A549 (cell line): ENCODE measurements at regions not wholly inside any gene's neighbourhood (a gene's known extent, or its start where the extent isn't known, plus 50 kb on each side); places are given as distances from the start of the nearest gene placed in this dataset.

Source experiments
- CHD2 ChIP-seq: fragments of 150-350 bp; IDR thresholded peaks from 2 replicates; pipeline ENCODE4 v1.6.1; 2014; ENCODE audit warnings: low read length; ENCODE audit not compliant: partially characterized antibody
- HMGXB4 ChIP-seq: fragments of 250-450 bp; sonication (Bioruptor Pico); IDR thresholded peaks from 2 replicates; pipeline ENCODE4 v1.5.0; 2021; ENCODE audit warnings: mild to moderate bottlenecking, moderate library complexity, borderline replicate concordance
- JUNB ChIP-seq: fragments of >200 bp; sonication (Bioruptor Twin); formaldehyde crosslinking; IDR thresholded peaks from 2 replicates; pipeline ENCODE4 v1.6.1; 2016
- TF ChIP-seq, protein P1 (sequence below): fragments of >200 bp; sonication (Bioruptor Twin); formaldehyde crosslinking; IDR thresholded peaks from 3 replicates; pipeline ENCODE4 v1.5.1; 2016

DNA sequence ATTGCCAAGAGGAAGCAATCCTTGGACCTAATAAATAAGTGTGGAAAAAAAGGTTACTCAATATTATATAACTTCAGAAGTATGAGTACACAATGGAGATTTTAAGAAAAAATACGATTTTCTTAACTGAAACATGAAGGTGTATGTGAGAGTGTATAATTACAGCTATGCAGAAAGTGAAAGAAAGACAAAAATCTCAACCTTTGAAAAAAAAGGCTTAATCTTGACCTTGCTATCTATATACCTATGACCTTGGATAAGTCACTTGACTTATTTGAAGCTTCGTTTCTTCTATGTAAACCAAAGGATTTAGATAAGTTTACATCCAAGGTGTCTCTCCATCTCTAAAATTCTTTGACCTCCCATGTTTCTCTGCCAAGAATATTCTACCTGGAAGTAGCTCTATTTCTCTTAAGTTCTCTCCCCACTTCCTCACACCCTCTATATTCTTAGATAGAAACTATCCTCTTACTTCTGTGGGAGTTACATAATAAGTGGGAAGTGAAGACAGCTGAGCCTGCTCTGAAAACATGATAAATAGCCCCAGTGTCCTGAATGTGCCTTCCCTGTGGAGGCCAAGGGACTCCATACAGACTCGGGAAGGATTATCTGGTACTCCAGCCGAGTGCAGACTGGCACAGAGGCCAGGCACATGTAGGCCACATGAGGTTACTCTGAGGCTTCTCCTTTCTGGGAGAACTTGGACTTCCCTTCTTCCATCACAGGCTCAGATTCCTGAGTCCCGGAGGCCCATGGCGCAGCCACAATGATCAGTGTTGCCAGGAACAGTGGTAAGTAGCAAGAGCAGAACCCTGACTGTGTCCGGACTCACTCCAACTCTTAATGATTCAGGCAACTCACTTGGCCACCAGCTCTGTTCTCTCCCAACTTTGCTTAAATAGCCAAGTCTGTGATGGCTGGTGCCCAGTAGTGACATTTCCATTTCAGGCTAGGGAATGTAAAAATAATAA lies 166.8 kb upstream of the COL8A1 start:
- TF ChIP-seq, protein P1, sequence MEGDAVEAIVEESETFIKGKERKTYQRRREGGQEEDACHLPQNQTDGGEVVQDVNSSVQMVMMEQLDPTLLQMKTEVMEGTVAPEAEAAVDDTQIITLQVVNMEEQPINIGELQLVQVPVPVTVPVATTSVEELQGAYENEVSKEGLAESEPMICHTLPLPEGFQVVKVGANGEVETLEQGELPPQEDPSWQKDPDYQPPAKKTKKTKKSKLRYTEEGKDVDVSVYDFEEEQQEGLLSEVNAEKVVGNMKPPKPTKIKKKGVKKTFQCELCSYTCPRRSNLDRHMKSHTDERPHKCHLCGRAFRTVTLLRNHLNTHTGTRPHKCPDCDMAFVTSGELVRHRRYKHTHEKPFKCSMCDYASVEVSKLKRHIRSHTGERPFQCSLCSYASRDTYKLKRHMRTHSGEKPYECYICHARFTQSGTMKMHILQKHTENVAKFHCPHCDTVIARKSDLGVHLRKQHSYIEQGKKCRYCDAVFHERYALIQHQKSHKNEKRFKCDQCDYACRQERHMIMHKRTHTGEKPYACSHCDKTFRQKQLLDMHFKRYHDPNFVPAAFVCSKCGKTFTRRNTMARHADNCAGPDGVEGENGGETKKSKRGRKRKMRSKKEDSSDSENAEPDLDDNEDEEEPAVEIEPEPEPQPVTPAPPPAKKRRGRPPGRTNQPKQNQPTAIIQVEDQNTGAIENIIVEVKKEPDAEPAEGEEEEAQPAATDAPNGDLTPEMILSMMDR = no peak
- TF ChIP-seq HMGXB4 (CRISPR knock-in tag) (no peak), CHD2 (no peak), JUNB (no peak)
